OCI-LY7 (cell line): ENCODE measurements at regions not wholly inside any gene's neighbourhood (a gene's known extent, or its start where the extent isn't known, plus 50 kb on each side); places are given as distances from the start of the nearest gene placed in this dataset.

Experiments
- BruUV-seq: library from RNA; stranded (reverse); fragments of 400-500 nt; replicated peaks from 2 replicates; lab custom pipeline; 2021; lab: Mats Ljungman, UMichigan
- CTCF ChIA-PET: fragments of 300-600 bp; sonication (Branson Sonifier 250); formaldehyde crosslinking; loops from one replicate; lab custom pipeline; 2022; ENCODE audit warnings: antibody characterized with exemption; ENCODE audit not compliant: unreplicated experiment; lab: Charles Lee
- POLR2A ChIA-PET: fragments of 300-600 bp; sonication (Branson Sonifier 250); formaldehyde crosslinking; loops from one replicate; lab custom pipeline; 2022; ENCODE audit warnings: antibody characterized with exemption; lab: Charles Lee
- DNase-seq: peaks from one replicate; pipeline ENCODE4 v3.0.0-alpha.2; 2015; ENCODE audit warnings: low spot score
- H2AFZ ChIP-seq: fragments of 200-600 bp; sonication (generic), shearing (Covaris generic); 2 replicates; pipeline ENCODE4 v1.6.1; 2014; ENCODE audit warnings: mild to moderate bottlenecking, antibody characterized with exemption, low read length, moderate library complexity
- H3K27ac ChIP-seq: fragments of 200-600 bp; sonication (generic); 2 replicates; pipeline ENCODE4 v1.5.1; 2014; ENCODE audit warnings: mixed run types, low read depth, mild to moderate bottlenecking, moderate library complexity, low read length, inconsistent platforms; ENCODE audit not compliant: poor library complexity, severe bottlenecking
- H3K36me3 ChIP-seq: fragments of 200-600 bp; sonication (generic); 2 replicates; pipeline ENCODE4 v1.6.1; 2014; ENCODE audit warnings: mild to moderate bottlenecking, antibody characterized with exemption, low read length, moderate library complexity, mixed read lengths; ENCODE audit not compliant: insufficient read depth
- H3K4me1 ChIP-seq: fragments of 200-600 bp; sonication (generic); 2 replicates; pipeline ENCODE4 v1.5.1; 2014; ENCODE audit warnings: mild to moderate bottlenecking, low read length; ENCODE audit not compliant: insufficient read depth, poor library complexity, severe bottlenecking
- H3K4me2 ChIP-seq: fragments of 200-600 bp; sonication (generic); 2 replicates; pipeline ENCODE4 v1.6.1; 2014; ENCODE audit warnings: mild to moderate bottlenecking, low read length
- H3K4me3 ChIP-seq: fragments of 200-600 bp; sonication (generic); 2 replicates; pipeline ENCODE4 v1.5.1; 2014; ENCODE audit warnings: mild to moderate bottlenecking, low read depth, low read length; ENCODE audit not compliant: poor library complexity, severe bottlenecking
- H3K79me2 ChIP-seq: fragments of 200-600 bp; sonication (generic); 2 replicates; pipeline ENCODE4 v1.6.1; 2016; ENCODE audit warnings: low read depth, mild to moderate bottlenecking, low read length, moderate library complexity, mixed read lengths; ENCODE audit not compliant: insufficient read depth
- H3K9me2 ChIP-seq: fragments of 200-600 bp; sonication (generic); 2 replicates; pipeline ENCODE4 v1.6.1; 2016; ENCODE audit warnings: mild to moderate bottlenecking, low read length, mixed read lengths; ENCODE audit not compliant: insufficient read depth
- H3K9me3 ChIP-seq: fragments of 200-600 bp; sonication (generic); 2 replicates; pipeline ENCODE4 v1.6.1; 2014; ENCODE audit warnings: mild to moderate bottlenecking, mixed run types, low read length, mixed read lengths
- H4K20me1 ChIP-seq: fragments of 200-600 bp; sonication (generic); 2 replicates; pipeline ENCODE4 v1.6.1; 2014; ENCODE audit warnings: mild to moderate bottlenecking, antibody characterized with exemption, low read length, moderate library complexity, mixed read lengths; ENCODE audit not compliant: insufficient read depth
- CTCF ChIP-seq: fragments of 200-600 bp; sonication (generic); conservative IDR thresholded peaks from 2 replicates; pipeline ENCODE4 v1.5.1; 2014; ENCODE audit warnings: mild to moderate bottlenecking, antibody characterized with exemption, low read length, moderate library complexity, mixed read lengths
- EZH2phosphoT487 ChIP-seq: fragments of 200-600 bp; sonication (generic); IDR thresholded peaks from 2 replicates; pipeline ENCODE4 v1.6.1; 2018; ENCODE audit warnings: low read depth, borderline replicate concordance, mild to moderate bottlenecking, mixed run types, antibody characterized with exemption, low read length, moderate library complexity, mixed read lengths
- intact Hi-C: fragments of 100-400 bp; cut with micrococcal nuclease; formaldehyde crosslinking; loops from one replicate; pipeline ENCODE4 v1.10.0; 2022; ENCODE audit not compliant: unreplicated experiment

GRCh38 chr11:15901790-15902189 lies 454.6 kb downstream of the SOX6 start:
- intact Hi-C loops: no loop called here
- no peaks in the 10 kb centered on the region for H3K36me3 ChIP-seq
- TF ChIP-seq CTCF (no peak), EZH2phosphoT487 (no peak)
- no peak overlapping the region for H2AFZ ChIP-seq
- H4K20me1 ChIP-seq: no peaks in the 10 kb centered on the region
- POLR2A ChIA-PET: interaction anchor here (0.6 kb wide), 1 partner anchor 362 kb away, joined by 3 read pairs; no protein-coding TSS in a partner anchor
- no TSS peak for BruUV-seq
- no peaks in the 10 kb centered on the region for H3K4me1 ChIP-seq
- DNase-seq: no peak
- CTCF ChIA-PET: no interaction called here
- H3K27ac ChIP-seq: no peak overlapping the region
- H3K9me3 ChIP-seq: no peaks in the 10 kb centered on the region
- no peaks in the 10 kb centered on the region for H3K9me2 ChIP-seq
- no peak overlapping the region for H3K4me3 ChIP-seq
- H3K79me2 ChIP-seq: no peaks in the 10 kb centered on the region
- no peak overlapping the region for H3K4me2 ChIP-seq

GRCh38 chr11:15903246-15903645 lies 453.1 kb downstream of the SOX6 start:
- TF ChIP-seq EZH2phosphoT487: no peak
- no peak for TF ChIP-seq CTCF
- intact Hi-C loops: no loop called here
- no TSS peak for BruUV-seq
- Histone ChIP-seq H3K9me3 (no peaks in the 10 kb centered on the region), H4K20me1 (no peaks in the 10 kb centered on the region), H3K4me2 (no peak overlapping the region), H3K4me1 (no peaks in the 10 kb centered on the region), H3K9me2 (no peaks in the 10 kb centered on the region), H2AFZ (no peak overlapping the region), H3K36me3 (no peaks in the 10 kb centered on the region), H3K27ac (no peak overlapping the region), H3K79me2 (no peaks in the 10 kb centered on the region), H3K4me3 (no peak overlapping the region)
- CTCF ChIA-PET: no interaction called here
- DNase-seq: no peak
- POLR2A ChIA-PET: no interaction called here

- Histone ChIP-seq H3K4me2 (no peak overlapping the region), H3K9me3 (no peaks in the 10 kb centered on the region), H3K9me2 (no peaks in the 10 kb centered on the region), H3K79me2 (no peaks in the 10 kb centered on the region), H3K4me1 (no peaks in the 10 kb centered on the region), H3K4me3 (no peak overlapping the region), H3K27ac (no peak overlapping the region), H2AFZ (no peak overlapping the region), H3K36me3 (no peaks in the 10 kb centered on the region), H4K20me1 (no peaks in the 10 kb centered on the region)
- intact Hi-C loops: no loop called here
- DNase-seq: no peak
- ChIA-PET CTCF (no interaction called here), POLR2A (interaction anchor here (0.6 kb wide), 2 partner anchors 317 to 445 kb away, joined by 3 read pairs; no protein-coding TSS in a partner anchor)
- TF ChIP-seq EZH2phosphoT487 (no peak), CTCF (no peak)
- no TSS peak for BruUV-seq
Measured at GRCh38 chr11:15905366-15906104, 450.8 kb downstream of the SOX6 start.
